NCI-H345 treated with DMSO at 0.1 percent for 48 hours (cell line): ENCODE measurements at regions not wholly inside any gene's neighbourhood (a gene's known extent, or its start where the extent isn't known, plus 50 kb on each side); places are given as distances from the start of the nearest gene placed in this dataset.
"Not testable (repeated sequence)": the region's sequence is repeated elsewhere in the genome, so short reads cannot be mapped to it uniquely, and the experiment has no call there.

ENCODE experiments used
- DNase-seq: peaks from one replicate; lab custom pipeline; 2025; ENCODE audit not compliant: unreplicated experiment; lab: John Stamatoyannopoulos, UW

GRCh38 chr5:166712447-166713185 lies 1578.8 kb upstream of the WWC1 start:
- no peak for DNase-seq

GRCh38 chr5:166713295-166713694 lies 1578.2 kb upstream of the WWC1 start:
- no peak for DNase-seq

DNA sequence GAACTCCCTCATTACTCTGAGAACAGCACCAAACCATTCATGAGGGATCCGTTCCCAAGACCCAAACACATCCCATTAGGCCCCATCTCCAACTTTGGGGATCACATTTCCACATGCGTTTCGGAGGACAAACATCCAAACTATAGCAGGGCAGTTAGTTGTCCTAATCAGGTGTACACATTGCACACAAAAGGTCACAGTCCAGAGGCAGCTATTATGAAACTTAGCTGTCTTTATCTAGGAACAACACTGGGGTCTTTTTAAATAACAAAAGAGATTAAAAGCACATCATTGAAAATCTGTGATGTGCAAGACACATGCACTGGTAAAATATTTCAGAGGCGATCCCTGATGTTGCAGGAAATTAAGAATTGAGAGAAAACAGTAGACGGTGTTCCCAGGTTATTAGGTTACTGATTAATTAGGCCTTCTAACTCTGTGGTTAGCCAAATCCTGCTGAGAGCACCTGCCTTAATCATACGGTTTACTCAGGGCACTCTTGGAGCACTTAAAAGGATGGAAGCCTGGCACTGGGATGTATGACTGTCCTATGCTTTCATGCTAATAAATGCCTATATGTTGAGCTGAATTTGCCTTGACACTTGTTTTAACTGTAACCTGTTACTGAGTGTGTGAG lies 1574.5 kb upstream of the WWC1 start:
- DNase-seq = no peak

GRCh38 chr5:166719991-166720390 lies 1571.5 kb upstream of the WWC1 start:
- no peak for DNase-seq

- no peak for DNase-seq
Measured at GRCh38 chr5:166722939-166723338, 1568.5 kb upstream of the WWC1 start.

GRCh38 chr5:166724284-166724683 lies 1567.2 kb upstream of the WWC1 start:
- no peak for DNase-seq

DNA sequence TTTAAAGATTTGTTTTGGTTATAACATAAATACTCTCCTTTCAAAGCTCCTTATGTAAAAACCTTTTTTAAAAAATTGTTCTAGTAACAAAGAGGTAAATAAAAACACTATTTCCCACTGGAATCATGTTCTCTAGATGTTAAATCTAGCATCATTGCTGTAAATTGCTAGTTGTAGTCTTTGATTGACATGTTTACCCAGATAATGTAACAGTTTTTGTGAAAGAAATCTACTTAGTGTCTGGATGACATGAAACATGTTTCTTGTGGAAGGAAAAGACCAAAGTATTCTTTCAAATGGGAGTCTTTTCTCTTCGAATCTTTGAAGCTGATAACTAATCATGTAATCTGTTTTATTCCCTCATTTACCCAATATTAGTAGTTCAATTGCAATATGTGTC lies 1565.9 kb upstream of the WWC1 start:
- DNase-seq = no peak

DNA sequence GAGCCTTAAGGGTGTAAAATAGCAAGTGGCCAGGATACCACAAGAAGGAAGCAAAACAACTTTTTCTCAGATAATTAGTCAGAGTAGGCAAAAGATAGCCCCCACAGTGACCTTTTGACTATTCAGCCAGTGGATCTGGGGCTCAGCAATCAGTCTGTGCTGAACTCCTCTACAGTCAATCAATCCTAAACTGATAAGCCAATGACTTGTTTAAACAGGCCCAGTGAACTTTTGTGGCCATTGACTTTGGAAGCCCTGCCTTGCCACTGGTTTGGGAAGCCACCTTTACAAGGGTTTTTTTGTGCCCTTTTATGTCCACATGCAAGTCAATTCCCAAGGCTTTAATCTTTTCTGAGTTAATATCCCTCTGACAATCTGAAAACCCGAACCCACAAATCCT lies 1565.0 kb upstream of the WWC1 start:
- no peak for DNase-seq

DNA sequence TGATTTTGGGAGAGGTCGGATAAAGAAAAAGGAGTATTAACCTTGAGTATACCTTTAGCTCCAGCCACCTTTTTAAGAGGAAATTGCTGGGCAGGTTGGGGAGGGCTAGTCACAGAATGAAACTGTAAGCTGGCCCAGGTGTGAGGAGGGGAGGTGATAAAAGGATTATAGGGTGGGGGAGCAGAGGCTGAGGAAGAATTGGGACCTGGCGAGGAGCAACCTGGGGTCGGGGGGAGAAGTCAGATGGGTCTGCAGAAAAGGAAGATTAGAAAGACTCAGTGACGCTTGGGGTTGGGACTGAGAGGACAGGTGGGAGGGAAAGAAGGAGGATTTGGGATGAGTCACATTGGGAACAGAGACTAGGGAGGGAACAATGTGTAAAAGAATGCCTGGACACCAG lies 1548.5 kb upstream of the WWC1 start:
- DNase-seq = not testable (repeated sequence)

DNA sequence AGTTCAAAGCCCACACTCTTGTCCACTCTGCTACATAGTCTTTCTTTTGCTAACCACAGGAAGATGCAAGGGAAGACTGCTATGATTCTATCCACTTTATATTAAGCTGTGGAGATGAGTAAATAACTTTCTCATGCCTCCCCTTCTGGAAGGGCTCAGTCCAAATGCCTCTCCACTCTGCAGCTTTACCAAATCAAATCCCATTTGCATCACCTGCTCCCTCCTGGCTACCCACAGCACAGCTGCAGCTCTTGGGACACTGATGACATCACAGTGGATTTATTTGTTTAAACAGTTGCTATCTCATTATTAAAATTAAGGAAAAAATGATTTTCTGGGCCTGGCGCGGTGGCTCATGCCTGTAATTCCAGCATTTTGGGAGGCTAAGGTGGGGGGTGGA lies 1544.9 kb upstream of the WWC1 start:
- no peak for DNase-seq

DNA sequence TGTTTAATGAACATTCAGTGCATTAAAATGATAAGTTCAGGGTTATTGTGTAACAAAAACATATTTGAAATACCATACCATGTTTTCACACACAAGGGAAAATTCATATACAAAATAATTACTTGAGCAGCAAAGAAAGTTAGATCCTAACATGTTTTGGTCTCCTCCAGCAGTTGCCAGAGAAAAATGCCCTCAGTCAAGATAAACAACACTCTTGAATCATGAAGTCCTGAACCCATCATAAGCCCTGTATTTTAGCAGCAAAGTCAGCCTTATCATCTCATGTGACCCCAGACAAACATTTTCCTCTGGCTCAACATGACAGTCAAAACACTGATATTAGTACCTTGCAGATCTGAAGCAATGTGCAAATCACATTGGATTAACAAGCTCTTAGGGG lies 1541.1 kb upstream of the WWC1 start:
- DNase-seq = no peak

DNA sequence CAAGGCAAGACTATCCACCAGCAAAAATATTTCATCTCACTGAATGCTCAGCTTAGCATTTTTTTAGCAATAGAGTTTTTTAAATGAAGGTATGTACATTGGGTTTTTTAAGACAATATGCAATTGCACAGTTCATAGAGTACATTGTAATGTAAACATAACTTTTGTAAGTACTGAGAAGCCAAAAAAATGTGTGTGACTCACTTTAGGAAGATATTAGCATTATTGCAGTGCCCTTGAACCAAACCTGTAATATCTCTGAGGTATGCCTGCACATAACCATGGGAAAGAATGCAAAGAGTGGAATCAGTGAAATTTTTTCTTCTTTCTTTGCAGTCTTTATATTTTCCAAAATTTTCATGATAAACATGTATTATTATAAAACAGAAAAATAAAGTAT lies 1533.3 kb upstream of the WWC1 start:
- DNase-seq = no peak

DNA sequence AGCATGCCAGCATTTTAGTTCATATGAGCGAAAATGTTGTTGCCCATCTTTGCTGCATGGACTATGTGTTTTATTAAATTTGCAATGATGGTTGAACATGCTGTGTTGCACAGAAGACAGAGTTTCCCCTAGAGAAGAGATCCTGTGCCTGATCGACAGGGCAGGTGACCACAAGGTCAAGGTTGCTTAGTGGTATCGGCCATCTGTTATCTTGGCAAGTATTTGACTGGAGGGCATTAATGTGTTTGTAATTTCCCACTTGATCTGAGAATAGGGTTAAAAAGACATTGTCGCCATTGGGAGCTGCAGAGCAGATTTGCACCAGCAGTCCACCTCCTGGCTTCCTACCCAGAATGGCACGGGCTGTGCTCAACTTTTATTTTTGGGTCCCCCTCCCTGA lies 1523.6 kb upstream of the WWC1 start:
- DNase-seq = no peak

GRCh38 chr5:166768536-166768935 lies 1522.9 kb upstream of the WWC1 start:
- DNase-seq = no peak

DNA sequence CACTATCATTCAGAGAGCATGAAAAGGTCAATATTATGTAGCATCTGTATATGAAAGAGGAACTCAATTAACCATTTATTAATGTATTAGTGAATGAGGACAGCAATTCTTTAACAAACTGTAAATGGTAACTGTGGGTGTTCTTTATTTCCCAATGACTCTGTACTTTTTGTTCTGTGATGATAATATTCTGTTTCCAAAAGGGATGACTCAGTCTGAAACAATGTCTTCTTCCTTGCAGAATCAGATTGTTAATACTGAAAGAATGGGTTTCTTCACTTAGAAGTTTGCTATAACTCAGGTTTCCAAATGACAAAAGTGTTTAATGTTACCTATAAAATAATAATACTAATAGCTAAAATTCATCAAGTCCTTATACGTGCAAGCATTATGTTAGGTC lies 1518.7 kb upstream of the WWC1 start:
- no peak for DNase-seq

DNA sequence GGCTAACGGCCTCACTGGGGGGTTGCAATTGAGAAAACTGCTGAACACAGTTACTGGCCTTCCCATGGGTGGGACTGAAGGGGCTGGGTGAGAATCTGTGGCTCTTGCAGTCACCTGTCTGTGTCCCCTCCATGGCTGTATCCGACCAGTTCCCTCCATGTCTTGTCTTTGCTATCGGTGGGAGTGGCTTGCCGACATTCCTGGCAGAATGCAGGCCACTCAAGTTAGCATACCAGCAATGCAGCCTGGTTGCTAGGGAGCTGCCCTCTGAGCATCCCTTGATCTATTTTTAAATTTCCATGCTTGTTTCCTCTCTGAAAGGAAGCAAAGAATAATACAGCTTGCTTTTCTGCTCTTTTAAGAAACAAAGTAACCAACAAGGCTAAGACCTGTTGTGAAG lies 1509.7 kb upstream of the WWC1 start:
- no peak for DNase-seq

- no peak for DNase-seq
Measured at GRCh38 chr5:166784545-166785078, 1506.8 kb upstream of the WWC1 start.

GRCh38 chr5:166786178-166786577 lies 1505.3 kb upstream of the WWC1 start:
- DNase-seq = no peak

DNA sequence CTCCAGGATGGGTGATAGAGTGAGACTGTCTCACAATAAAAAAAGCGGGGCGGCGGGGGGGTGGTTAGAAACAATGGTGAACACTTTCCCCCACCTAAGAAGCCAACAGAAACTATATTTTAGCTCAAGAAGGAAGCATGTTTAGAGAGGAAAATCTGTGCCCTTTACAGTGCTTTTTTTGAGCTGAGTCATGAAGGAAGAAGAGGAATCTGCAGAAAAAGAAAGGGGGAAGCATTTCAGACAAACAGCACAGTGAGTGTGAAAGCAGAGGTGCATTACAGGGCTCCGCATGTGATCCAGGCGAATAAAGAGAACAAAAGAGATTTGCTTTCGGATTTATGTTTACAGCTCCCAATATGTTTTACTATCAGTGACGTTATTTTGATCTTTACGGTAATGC lies 1504.6 kb upstream of the WWC1 start:
- no peak for DNase-seq

- no peak for DNase-seq
Measured at GRCh38 chr5:166788050-166788449, 1503.4 kb upstream of the WWC1 start.

DNA sequence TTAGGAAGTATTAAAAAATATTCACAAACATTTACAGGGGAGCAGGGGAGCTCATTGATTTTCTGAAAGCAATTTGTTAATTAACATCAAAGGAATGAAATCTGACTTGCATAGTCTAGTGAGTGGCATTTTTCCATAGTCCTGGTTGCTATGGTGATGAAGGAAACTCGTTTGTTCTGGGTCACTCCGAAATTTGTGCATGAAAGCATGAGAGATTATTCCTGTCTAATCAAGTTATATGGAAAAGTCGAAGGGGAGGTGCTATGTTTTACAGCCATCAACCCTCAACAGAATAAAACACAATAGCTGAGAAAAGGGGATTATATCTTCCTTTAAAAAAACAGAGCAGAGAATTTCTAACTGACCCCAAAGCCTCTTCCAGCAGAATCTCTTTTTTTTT lies 1495.7 kb upstream of the WWC1 start:
- DNase-seq = no peak

DNA sequence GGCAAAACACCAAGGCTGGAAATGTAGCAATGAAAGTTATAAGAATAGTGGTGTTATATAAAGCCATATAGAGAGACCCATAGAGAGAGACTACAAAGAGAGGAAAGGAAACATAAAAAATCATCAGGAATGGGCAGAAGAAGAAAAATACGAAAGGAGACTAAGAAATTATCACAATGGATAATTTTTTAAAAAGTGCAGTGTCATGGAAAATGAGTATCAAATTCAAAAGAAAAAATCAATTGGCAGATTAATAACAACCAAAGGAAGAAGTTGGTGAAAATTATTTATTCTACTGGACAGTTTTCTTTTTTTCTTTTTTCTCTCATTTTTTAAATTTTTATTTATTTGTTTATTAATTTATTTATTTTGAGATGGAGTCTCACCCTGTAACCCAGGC lies 1488.4 kb upstream of the WWC1 start:
- DNase-seq = no peak

DNA sequence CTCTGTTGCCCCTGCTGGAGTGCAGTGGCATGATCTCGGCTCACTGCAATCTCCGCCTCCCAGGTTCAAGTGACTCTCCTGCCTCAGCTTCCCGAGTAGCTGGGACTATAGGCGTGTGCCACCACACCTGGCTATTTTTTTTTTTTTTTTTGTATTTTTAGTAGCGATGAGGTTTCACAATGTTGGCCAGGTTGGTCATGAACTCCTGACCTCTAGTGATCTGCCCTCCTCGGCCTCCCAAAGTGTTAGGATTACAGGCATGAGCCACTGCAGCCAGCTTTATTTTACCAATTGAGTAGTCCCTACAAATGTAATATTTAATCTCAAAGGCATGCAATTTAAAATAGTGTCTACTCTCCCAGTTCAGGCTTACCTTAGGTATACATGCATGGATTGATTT lies 1487.2 kb upstream of the WWC1 start:
- DNase-seq = not testable (repeated sequence)
